Glutamatergic neuron (in vitro differentiated cells): ENCODE measurements at regions not wholly inside any gene's neighbourhood (a gene's known extent, or its start where the extent isn't known, plus 50 kb on each side); places are given as distances from the start of the nearest gene placed in this dataset.

Experiments used
- DNase-seq: peaks from one replicate; pipeline ENCODE4 v3.0.0; 2022
- H3K27ac Mint-ChIP-seq: one replicate; pipeline ENCODE4 v1.8.0; 2020; ENCODE audit warnings: mild to moderate bottlenecking, mixed read lengths, inconsistent platforms; ENCODE audit not compliant: unreplicated experiment
- H3K27me3 Mint-ChIP-seq: one replicate; pipeline ENCODE4 v1.8.0; 2020; ENCODE audit warnings: mild to moderate bottlenecking, moderate library complexity, mixed read lengths, inconsistent platforms; ENCODE audit not compliant: unreplicated experiment
- H3K36me3 Mint-ChIP-seq: one replicate; pipeline ENCODE4 v1.8.0; 2020; ENCODE audit warnings: mild to moderate bottlenecking, mixed read lengths, inconsistent platforms; ENCODE audit not compliant: unreplicated experiment
- H3K4me1 Mint-ChIP-seq: one replicate; pipeline ENCODE4 v1.8.0; 2020; ENCODE audit warnings: mild to moderate bottlenecking, low read depth, mixed read lengths, inconsistent platforms; ENCODE audit not compliant: unreplicated experiment
- H3K4me3 Mint-ChIP-seq: one replicate; pipeline ENCODE4 v1.8.0; 2020; ENCODE audit warnings: mild to moderate bottlenecking, mixed read lengths, inconsistent platforms; ENCODE audit not compliant: unreplicated experiment
- H3K9me3 Mint-ChIP-seq: one replicate; pipeline ENCODE4 v1.8.0; 2020; ENCODE audit warnings: mild to moderate bottlenecking, moderate library complexity, mixed read lengths, inconsistent platforms; ENCODE audit not compliant: unreplicated experiment
- CTCF ChIP-seq: fragments of 200-600 bp; sonication (generic); IDR thresholded peaks from one replicate; pipeline ENCODE4 v1.5.0; 2021; ENCODE audit not compliant: partially characterized antibody, unreplicated experiment

GRCh38 chr5:167814040-167814439, 477.4 kb upstream of the WWC1 start:
- peaks cover 10% of the 10 kb centered on the region for H3K4me1 Mint-ChIP-seq
- H3K9me3 Mint-ChIP-seq, result no peaks in the 10 kb centered on the region
- no peak for TF ChIP-seq CTCF
- DNase-seq, result no peak
- H3K27me3 Mint-ChIP-seq, result no peaks in the 10 kb centered on the region
- no peak overlapping the region for H3K27ac Mint-ChIP-seq
- H3K36me3 Mint-ChIP-seq, result no peaks in the 10 kb centered on the region
- no peak overlapping the region for H3K4me3 Mint-ChIP-seq

- Mint-ChIP-seq H3K4me1 (peaks cover 12% of the 10 kb centered on the region), H3K4me3 (no peak overlapping the region), H3K9me3 (no peaks in the 10 kb centered on the region), H3K27ac (no peak overlapping the region), H3K27me3 (no peaks in the 10 kb centered on the region), H3K36me3 (no peaks in the 10 kb centered on the region)
- TF ChIP-seq CTCF, result no peak
- no peak for DNase-seq
Observed at GRCh38 chr5:167814828-167815227, 476.6 kb upstream of the WWC1 start.

GRCh38 chr5:167816354-167816753, 475.1 kb upstream of the WWC1 start:
- no peaks in the 10 kb centered on the region for H3K9me3 Mint-ChIP-seq
- H3K27ac Mint-ChIP-seq, result no peak overlapping the region
- peaks cover 21% of the 10 kb centered on the region for H3K4me1 Mint-ChIP-seq
- H3K27me3 Mint-ChIP-seq, result no peaks in the 10 kb centered on the region
- H3K36me3 Mint-ChIP-seq, result no peaks in the 10 kb centered on the region
- no peak overlapping the region for H3K4me3 Mint-ChIP-seq
- no peak for DNase-seq
- TF ChIP-seq CTCF, result no peak

GRCh38 chr5:167816864-167817263, 474.6 kb upstream of the WWC1 start:
- Mint-ChIP-seq H3K4me1 (peaks cover 21% of the 10 kb centered on the region), H3K4me3 (no peak overlapping the region), H3K27ac (no peak overlapping the region), H3K36me3 (no peaks in the 10 kb centered on the region), H3K9me3 (no peaks in the 10 kb centered on the region), H3K27me3 (no peaks in the 10 kb centered on the region)
- TF ChIP-seq CTCF, result no peak
- DNase-seq, result no peak

- Mint-ChIP-seq H3K27me3 (no peaks in the 10 kb centered on the region), H3K9me3 (no peaks in the 10 kb centered on the region), H3K4me3 (no peak overlapping the region), H3K36me3 (no peaks in the 10 kb centered on the region), H3K27ac (no peak overlapping the region), H3K4me1 (peaks cover 13% of the 10 kb centered on the region)
- TF ChIP-seq CTCF, result no peak
- DNase-seq, result no peak
Observed at GRCh38 chr5:167819406-167819805, 472.0 kb upstream of the WWC1 start.
